ENCODE measurements at regions not wholly inside any gene's neighbourhood (a gene's known extent, or its start where the extent isn't known, plus 50 kb on each side); places are given as distances from the start of the nearest gene placed in this dataset.

- RAD21 ChIA-PET (ENCODE audit: low non-redundant PET in 1 of 2, low total read pairs in 2 of 2, uncharacterized antibody in 2 of 2, unreplicated experiment in 2 of 2): no interaction called here
- CTCF ChIA-PET: no interaction called here
These were observed 282.4 kb upstream of the NETO1 start for GRCh38 chr18:73150199-73150598.

More at GRCh38 chr18:73150199-73150598, 282.4 kb upstream of the NETO1 start:
- Histone ChIP-seq H3K4me1 (ENCODE audit: control insufficient read depth in 1 of 2, insufficient read depth in 2 of 2, low read length in 2 of 2) (no peaks in the 10 kb centered on the region), H3K9me2 (ENCODE audit: insufficient read depth) (no peaks in the 10 kb centered on the region), H3K9ac (ENCODE audit: low read length) (no peak overlapping the region), H4K20me1 (ENCODE audit: insufficient read depth) (no peaks in the 10 kb centered on the region), H3K4me3 (replicated peaks in 1 of 2; ENCODE audit: low read depth in 1 of 2, low read length in 2 of 2) (no peak overlapping the region), H3K27me3 (ENCODE audit: insufficient read depth, low read length) (no peaks in the 10 kb centered on the region), H3K27ac (ENCODE audit: low read depth, low read length) (no peak overlapping the region), H3K9me3 (ENCODE audit: control insufficient read depth in 1 of 2, insufficient read depth in 1 of 2, low read depth in 1 of 2, low read length in 2 of 2) (peaks cover 17 to 21% of the 10 kb centered on the region in 2 experiments; a peak in 3 of 4 replicates), H3K36me3 (ENCODE audit: control insufficient read depth in 1 of 2, insufficient read depth in 2 of 2, low read length in 2 of 2) (no peaks in the 10 kb centered on the region), H2AFZ (ENCODE audit: low read depth, low read length, poor library complexity, severe bottlenecking) (no peak overlapping the region), H3K79me2 (ENCODE audit: insufficient read depth, low read length) (no peaks in the 10 kb centered on the region), H3K4me2 (ENCODE audit: low read length) (no peak overlapping the region)
- ATAC-seq: no peak
- DNase-seq (ENCODE audit: low read depth, low spot score): no peak
- POLR2A ChIA-PET: no interaction called here
- TF ChIP-seq CTCF (IDR thresholded peaks at IDR 0.05 in 2 of 3, conservative IDR thresholded peaks at IDR 0.05 in 1 of 3; ENCODE audit: borderline replicate concordance in 1 of 3, insufficient read depth in 1 of 3, low read depth in 2 of 3, low read length in 2 of 3) (no peak), REST (IDR thresholded peaks at IDR 0.05; ENCODE audit: low read depth) (no peak), ELF1 (IDR thresholded peaks at IDR 0.05; ENCODE audit: borderline replicate concordance, low read depth) (no peak), ZNF274 (IDR thresholded peaks at IDR 0.05; ENCODE audit: low read depth, low read length) (no peak), SP1 (IDR thresholded peaks at IDR 0.05; ENCODE audit: low read depth) (no peak), EGR1 (IDR thresholded peaks at IDR 0.05; ENCODE audit: low read depth) (no peak), CEBPB (IDR thresholded peaks at IDR 0.05; ENCODE audit: low read depth) (no peak), ATF3 (IDR thresholded peaks at IDR 0.05) (no peak), RAD21 (IDR thresholded peaks at IDR 0.05; ENCODE audit: low read depth) (no peak), SRF (IDR thresholded peaks at IDR 0.05; ENCODE audit: low read depth) (no peak), EZH2phosphoT487 (IDR thresholded peaks at IDR 0.05; ENCODE audit: borderline replicate concordance) (no peak), SIN3A (IDR thresholded peaks at IDR 0.05; ENCODE audit: low read depth) (no peak), ZBTB33 (IDR thresholded peaks at IDR 0.05; ENCODE audit: extremely low read depth, insufficient replicate concordance, low read length) (no peak), MAX (IDR thresholded peaks at IDR 0.05) (no peak), TCF7L2 (IDR thresholded peaks at IDR 0.05; ENCODE audit: borderline replicate concordance, extremely low read depth, insufficient read depth, insufficient read length) (no peak)
- BruUV-seq (replicated peaks): no TSS peak
- intact Hi-C loops (cut with micrococcal nuclease): no loop called here
